A549 (cell line): ENCODE measurements at regions not wholly inside any gene's neighbourhood (a gene's known extent, or its start where the extent isn't known, plus 50 kb on each side); places are given as distances from the start of the nearest gene placed in this dataset.

Experiments
- CHD2 ChIP-seq: fragments of 150-350 bp; IDR thresholded peaks from 2 replicates; pipeline ENCODE4 v1.6.1; 2014; ENCODE audit warnings: low read length; ENCODE audit not compliant: partially characterized antibody
- HEYL ChIP-seq: fragments of 250-450 bp; sonication (Bioruptor Pico); IDR thresholded peaks from 2 replicates; pipeline ENCODE4 v1.8.0; 2021; ENCODE audit warnings: mild to moderate bottlenecking, moderate library complexity
- JUN ChIP-seq, 2 experiments: fragments of >200 bp; sonication (Bioruptor Twin); formaldehyde crosslinking; IDR thresholded peaks; 2 replicates in 1 of 2; 3 replicates in 1 of 2; pipeline ENCODE4 v1.6.1; 2016 to 2017
- MYC ChIP-seq: IDR thresholded peaks from 2 replicates; pipeline ENCODE4 v1.6.1; 2012; ENCODE audit warnings: mild to moderate bottlenecking, inconsistent platforms, low read length, improper control_type of control experiment, borderline replicate concordance
- TF ChIP-seq, protein P1 (sequence below): fragments of 250-450 bp; sonication (Bioruptor Pico); IDR thresholded peaks from 2 replicates; pipeline ENCODE4 v1.5.0; 2021; ENCODE audit warnings: mild to moderate bottlenecking, moderate library complexity, borderline replicate concordance

DNA sequence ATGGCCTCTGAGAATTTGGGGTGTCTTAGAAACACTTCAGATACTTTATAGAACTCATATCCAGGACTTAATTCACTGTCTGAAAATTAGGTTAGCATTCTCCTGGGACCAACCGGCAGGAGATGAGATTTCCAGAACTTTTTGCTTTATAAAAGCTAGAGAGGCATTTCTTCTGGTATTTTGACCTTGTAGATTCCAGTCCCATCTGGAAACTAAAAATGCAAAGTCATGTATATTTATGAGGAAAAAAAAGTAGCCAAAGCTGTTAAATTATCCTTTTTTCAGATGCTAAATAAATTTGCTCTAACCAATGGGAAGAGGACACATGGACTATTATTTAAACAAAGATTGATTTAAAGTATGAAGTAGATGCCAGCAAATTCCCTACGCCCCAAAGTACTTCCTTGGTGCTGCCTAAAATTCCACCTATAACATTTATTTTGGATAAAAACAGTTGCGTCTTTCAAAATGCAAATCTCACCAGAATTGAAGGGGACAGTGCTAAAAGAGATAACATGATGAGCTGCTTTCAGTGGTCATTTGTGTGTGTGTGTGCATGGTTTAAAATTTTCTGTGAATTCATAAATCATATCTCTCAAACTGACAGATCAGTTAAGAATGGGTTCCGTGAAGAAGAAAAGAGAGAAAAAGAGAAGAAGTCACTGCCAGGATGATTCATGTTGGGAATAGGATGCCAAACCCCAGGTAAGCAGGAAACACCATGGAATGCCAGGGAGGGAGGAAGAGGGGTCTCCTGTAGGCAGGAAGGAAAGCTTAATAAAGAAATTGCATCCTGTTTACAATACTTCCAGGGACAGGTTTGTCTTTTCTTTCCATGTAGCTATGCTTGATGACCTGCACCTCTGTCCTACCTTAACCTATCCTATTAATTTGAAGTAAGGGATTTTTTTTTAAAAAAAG, 97.7 kb upstream of the RGS6 start:
- TF ChIP-seq MYC (no peak), JUN (IDR thresholded peaks at IDR 0.05) (no peak), CHD2 (no peak), HEYL (CRISPR knock-in tag) (no peak)
- TF ChIP-seq, protein P1, sequence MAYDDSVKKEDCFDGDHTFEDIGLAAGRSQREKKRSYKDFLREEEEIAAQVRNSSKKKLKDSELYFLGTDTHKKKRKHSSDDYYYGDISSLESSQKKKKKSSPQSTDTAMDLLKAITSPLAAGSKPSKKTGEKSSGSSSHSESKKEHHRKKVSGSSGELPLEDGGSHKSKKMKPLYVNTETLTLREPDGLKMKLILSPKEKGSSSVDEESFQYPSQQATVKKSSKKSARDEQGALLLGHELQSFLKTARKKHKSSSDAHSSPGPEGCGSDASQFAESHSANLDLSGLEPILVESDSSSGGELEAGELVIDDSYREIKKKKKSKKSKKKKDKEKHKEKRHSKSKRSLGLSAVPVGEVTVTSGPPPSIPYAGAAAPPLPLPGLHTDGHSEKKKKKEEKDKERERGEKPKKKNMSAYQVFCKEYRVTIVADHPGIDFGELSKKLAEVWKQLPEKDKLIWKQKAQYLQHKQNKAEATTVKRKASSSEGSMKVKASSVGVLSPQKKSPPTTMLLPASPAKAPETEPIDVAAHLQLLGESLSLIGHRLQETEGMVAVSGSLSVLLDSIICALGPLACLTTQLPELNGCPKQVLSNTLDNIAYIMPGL, result no peak
